Urinary bladder (tissue), 3 donors: ENCODE measurements at regions not wholly inside any gene's neighbourhood (a gene's known extent, or its start where the extent isn't known, plus 50 kb on each side); places are given as distances from the start of the nearest gene placed in this dataset.

Source experiments
- DNase-seq: peaks from one replicate; pipeline ENCODE4 v3.0.0-alpha.2; 2015; ENCODE audit errors: extremely low spot score
- H3K27ac ChIP-seq: one replicate; pipeline ENCODE4 v1.5.1; 2013; ENCODE audit warnings: low read depth, mild to moderate bottlenecking, moderate library complexity
- H3K36me3 ChIP-seq: one replicate; pipeline ENCODE4 v1.6.1; 2013; ENCODE audit warnings: mild to moderate bottlenecking, moderate library complexity; ENCODE audit not compliant: insufficient read depth
- H3K4me1 ChIP-seq: one replicate; pipeline ENCODE4 v1.6.1; 2013; ENCODE audit warnings: mild to moderate bottlenecking, moderate library complexity; ENCODE audit not compliant: insufficient read depth
- H3K4me3 ChIP-seq: one replicate; pipeline ENCODE4 v1.5.1; 2013; ENCODE audit warnings: low read depth, low read length
- WGBS: extraction: QIAGEN DNeasy Blood & Tissue Kit; methylation state at CpG from one replicate; pipeline ENCODE4 v1.1.7; 2013; 5-methylcytosine and 5-hydroxymethylcytosine counted together
- donor health status: healthy with polysubstance abuse.
- donor health status: healthy.

DNA sequence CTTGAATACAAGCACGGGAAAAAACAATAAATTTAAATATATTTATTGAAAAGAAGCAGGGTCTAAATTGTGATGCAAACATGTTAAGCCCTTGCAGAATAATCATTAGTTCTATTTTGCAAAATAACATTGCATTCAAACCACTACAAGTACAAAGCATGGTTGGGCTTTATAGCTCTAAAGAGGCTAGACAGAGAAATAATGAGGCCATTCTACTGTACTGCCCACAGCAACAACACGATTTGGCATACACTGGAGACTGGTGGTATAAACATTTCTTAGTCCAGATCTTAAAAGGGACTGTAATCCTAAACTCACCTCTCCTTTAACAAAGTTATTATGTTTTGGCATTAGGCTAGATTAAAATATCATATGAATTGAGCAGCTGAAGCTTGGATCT is 204.3 kb upstream of the LRIG1 start:
- no peak overlapping the region for H3K4me3 ChIP-seq
- WGBS = 55% methylated on average over 2 of the region's 2 CpGs
- H3K4me1 ChIP-seq = no peaks in the 10 kb centered on the region
- no peak overlapping the region for H3K27ac ChIP-seq
- H3K36me3 ChIP-seq = no peaks in the 10 kb centered on the region
- DNase-seq = no peak

DNA sequence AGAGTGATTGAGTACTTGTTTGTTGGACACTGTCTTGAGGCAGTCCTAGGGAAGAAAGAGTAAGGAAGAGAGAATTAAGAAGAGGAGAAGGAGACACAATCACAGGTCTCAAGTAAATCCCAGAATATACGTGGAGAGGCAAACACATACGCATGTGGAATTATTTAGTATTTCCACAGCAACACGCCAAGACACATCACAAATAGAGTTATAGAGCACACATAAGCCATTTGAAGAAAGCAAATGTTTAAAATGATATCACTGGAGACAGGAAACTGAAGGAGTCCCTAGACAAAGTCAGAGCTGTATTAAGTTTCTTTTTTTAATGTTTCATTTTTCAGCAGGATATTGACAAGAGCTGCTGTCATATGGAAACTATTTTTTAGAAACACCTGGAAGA is 206.1 kb upstream of the LRIG1 start:
- no peak for DNase-seq
- H3K4me1 ChIP-seq = no peaks in the 10 kb centered on the region
- no peak overlapping the region for H3K4me3 ChIP-seq
- 87% methylated on average over 3 of the region's 3 CpGs for WGBS
- no peaks in the 10 kb centered on the region for H3K36me3 ChIP-seq
- H3K27ac ChIP-seq = no peak overlapping the region

DNA sequence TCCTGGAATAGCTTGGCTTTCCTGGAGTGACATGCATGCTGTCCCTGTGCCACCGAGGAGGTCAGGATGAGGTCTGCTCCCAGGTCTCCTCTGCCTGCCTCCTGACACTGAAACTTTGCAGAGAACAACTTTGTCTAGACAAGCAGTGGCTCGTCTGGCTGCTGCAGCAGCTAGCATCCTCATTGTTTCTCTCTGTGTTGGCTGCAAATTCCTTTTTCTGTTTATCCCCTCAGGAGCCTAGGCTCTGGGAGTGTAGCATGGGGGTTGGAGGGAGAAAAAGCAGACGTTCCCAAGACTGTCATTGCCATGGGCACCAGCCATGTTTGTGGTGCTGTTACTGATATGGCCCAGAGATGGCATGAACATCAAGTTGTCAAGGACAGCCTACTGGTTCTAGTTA is 208.7 kb upstream of the LRIG1 start:
- no peak overlapping the region for H3K27ac ChIP-seq
- 18% methylated on average over 3 of the region's 3 CpGs for WGBS
- no peak overlapping the region for H3K4me3 ChIP-seq
- no peak for DNase-seq
- no peaks in the 10 kb centered on the region for H3K4me1 ChIP-seq
- no peaks in the 10 kb centered on the region for H3K36me3 ChIP-seq

DNA sequence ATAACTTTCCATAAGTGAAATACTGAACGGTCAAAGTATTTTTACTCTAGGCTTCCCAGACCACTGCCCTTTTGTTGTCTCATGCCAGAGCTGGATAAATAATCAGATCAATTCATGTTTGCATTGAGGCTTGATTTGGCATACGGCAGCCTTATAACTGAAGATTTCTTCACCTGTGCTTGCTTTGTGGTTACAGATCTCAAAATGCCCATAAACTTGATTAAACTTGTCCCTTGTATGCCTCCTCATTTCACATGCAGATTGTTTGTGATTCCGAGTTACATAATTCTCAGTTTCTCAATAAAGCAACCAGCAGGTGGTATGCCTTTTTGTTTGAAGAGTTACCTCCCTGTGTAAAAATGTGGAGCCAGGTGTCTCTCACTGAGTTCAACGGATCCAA is 211.4 kb upstream of the LRIG1 start:
- no peaks in the 10 kb centered on the region for H3K4me1 ChIP-seq
- H3K4me3 ChIP-seq = no peak overlapping the region
- H3K36me3 ChIP-seq = no peaks in the 10 kb centered on the region
- H3K27ac ChIP-seq = no peak overlapping the region
- DNase-seq = no peak
- WGBS = 60% methylated on average over 4 of the region's 4 CpGs

DNA sequence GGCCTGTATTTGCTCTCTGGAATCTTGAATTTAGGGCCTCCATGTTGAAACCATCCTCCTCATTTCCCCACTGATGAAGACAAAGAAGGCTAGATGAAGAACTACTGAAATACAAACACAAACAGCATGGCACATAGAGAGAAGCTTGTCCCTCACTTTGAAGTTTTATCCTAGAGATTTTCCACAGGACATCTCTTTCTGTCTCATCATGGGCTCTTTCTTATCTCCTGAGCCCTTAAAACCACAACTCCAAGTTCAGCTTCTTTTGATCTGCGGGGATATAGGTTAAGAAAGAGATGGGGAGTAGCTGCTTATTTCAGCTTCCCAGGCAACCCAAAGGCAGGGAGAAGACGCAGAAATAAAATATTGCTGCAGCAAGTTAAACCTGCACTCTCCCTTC is 213.1 kb upstream of the LRIG1 start:
- Histone ChIP-seq H3K27ac (no peak overlapping the region), H3K36me3 (no peaks in the 10 kb centered on the region), H3K4me3 (no peak overlapping the region), H3K4me1 (no peaks in the 10 kb centered on the region)
- DNase-seq = no peak
- WGBS = 46% methylated on average over 2 of the region's 2 CpGs

DNA sequence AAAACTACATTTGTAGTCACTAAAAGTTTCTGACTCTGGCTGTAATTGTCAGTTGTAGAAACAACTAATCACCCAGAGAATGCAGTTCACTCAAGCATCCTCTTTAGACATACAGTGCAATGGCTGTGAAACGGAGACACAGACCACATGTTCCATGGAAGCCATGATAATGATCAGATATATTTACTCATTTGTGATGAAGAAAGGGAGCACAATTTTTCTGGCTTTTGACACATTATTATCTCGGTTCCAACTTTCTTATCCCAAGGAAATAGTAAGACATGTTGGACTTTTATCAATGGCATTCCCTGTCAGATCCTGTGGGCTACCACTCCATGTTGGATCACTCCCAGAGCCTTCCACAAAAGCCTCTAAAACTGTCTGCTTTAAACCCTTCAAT is 215.0 kb upstream of the LRIG1 start:
- no peak for DNase-seq
- Histone ChIP-seq H3K36me3 (no peaks in the 10 kb centered on the region), H3K4me3 (no peak overlapping the region), H3K4me1 (no peaks in the 10 kb centered on the region), H3K27ac (no peak overlapping the region)
- WGBS = 61% methylated on average over 2 of the region's 2 CpGs

DNA sequence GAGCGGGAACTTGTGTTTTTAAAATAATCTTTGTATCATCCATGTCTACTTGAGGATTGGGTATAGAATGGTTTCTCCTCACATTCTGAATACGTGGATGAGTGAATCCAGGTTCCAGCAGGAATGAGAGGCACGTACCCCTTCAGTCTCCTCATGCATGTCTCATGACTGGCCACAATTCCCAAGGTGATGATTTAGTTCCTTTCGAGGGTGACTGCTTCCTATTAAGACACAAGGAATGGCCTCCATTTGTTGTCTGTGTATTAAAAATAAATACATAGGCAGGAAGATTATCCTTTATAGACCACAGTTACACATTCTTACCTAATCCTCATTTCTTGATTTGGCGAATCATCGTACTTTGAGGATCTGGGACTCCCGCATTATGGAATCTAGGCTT is 217.0 kb upstream of the LRIG1 start:
- Histone ChIP-seq H3K36me3 (no peaks in the 10 kb centered on the region), H3K4me1 (no peaks in the 10 kb centered on the region), H3K27ac (no peak overlapping the region), H3K4me3 (no peak overlapping the region)
- DNase-seq = no peak
- WGBS = 91% methylated on average over 7 of the region's 7 CpGs

DNA sequence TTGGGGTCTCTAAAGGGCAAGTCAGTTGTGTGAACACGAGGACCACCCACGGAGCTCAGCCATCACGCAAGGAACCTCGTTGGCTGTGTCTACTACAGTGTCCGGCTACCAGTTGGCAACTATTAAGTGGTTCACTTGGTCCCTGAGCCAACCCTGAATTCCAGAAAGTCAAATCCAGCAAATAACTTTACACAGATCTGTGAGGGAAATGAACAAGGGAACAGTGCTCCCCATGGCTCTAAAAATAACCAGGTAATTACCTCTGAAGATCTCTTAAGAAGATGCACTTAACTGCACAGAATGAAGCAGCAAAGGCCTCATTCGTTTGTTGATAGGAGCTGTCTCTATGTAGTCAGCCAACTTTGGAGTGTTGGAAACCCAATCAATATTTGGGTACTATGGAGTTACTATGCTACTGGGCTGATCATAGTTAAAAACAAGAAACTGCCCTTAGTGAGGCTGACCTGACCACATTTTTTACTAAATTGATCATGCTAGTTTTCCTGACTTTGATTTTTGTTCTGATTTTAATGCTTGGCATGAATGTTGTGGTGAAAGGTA is 219.1 kb upstream of the LRIG1 start:
- 92% methylated on average over 6 of the region's 6 CpGs for WGBS
- no peaks in the 10 kb centered on the region for H3K4me1 ChIP-seq
- no peak overlapping the region for H3K4me3 ChIP-seq
- no peaks in the 10 kb centered on the region for H3K36me3 ChIP-seq
- no peak for DNase-seq
- H3K27ac ChIP-seq = no peak overlapping the region

DNA sequence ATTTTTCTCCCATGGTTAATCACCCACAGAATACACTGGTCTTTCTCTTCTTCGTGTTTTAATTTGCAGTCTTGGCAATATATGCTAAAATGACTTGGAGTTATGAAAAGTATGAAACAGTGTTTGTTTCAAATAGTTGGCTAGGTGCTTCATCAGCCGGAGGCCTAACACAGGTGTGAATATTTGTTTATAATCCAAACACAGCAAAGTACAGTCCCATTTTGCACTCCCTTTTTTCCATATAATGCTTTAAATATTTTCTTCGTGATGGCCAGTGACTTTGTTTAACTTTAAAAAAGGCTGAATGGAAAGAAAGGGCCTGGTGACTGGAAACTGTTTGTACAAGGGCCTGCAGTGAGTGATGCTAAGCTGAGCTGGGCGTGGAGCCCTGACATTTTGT is 219.7 kb upstream of the LRIG1 start:
- no peak overlapping the region for H3K27ac ChIP-seq
- DNase-seq = no peak
- H3K4me3 ChIP-seq = no peak overlapping the region
- no peaks in the 10 kb centered on the region for H3K36me3 ChIP-seq
- 77% methylated on average over 4 of the region's 4 CpGs for WGBS
- H3K4me1 ChIP-seq = no peaks in the 10 kb centered on the region

DNA sequence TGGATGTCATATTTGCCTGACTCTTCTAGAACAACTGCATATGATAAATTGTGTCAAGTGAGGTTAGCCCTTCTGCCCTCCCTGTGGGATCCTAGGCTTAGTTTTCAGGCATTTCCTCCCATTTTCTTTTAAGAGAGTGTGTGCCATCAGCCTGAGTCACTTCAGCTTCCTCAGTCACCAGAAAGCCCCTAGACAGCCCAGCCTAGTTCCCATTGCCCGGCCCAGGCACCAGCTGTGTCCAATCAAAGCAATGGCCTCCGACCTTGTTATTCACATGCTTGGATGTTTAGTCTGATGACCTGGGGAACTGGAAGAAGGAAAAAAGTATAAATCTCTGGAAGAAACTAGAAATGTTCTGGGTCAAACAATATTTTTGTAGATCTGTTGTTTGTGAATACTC is 221.9 kb upstream of the LRIG1 start:
- WGBS = 50% methylated on average over 2 of the region's 2 CpGs
- no peak for DNase-seq
- H3K36me3 ChIP-seq = no peaks in the 10 kb centered on the region
- no peak overlapping the region for H3K27ac ChIP-seq
- H3K4me1 ChIP-seq = no peaks in the 10 kb centered on the region
- H3K4me3 ChIP-seq = no peak overlapping the region

DNA sequence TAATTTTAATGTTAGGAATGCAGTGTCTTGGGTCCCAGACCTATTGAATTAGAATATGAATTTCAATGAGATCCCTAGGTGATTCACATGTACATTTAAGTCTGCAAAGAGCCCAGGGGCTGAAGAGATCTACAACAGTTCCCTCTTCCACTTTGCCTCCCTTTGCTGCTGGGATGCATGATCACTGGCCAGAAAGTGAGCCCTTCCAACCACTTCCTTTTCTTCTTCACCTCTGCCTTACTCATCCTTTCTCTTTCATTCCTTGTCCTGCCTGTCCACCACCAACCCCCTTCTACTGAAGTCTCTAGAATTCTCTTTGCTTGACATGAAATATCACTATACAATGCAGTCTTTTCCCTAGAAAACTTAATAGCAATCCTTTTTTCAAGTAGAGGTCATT is 222.4 kb upstream of the LRIG1 start:
- Histone ChIP-seq H3K4me1 (no peaks in the 10 kb centered on the region), H3K36me3 (no peaks in the 10 kb centered on the region), H3K4me3 (no peak overlapping the region), H3K27ac (no peak overlapping the region)
- DNase-seq = no peak

DNA sequence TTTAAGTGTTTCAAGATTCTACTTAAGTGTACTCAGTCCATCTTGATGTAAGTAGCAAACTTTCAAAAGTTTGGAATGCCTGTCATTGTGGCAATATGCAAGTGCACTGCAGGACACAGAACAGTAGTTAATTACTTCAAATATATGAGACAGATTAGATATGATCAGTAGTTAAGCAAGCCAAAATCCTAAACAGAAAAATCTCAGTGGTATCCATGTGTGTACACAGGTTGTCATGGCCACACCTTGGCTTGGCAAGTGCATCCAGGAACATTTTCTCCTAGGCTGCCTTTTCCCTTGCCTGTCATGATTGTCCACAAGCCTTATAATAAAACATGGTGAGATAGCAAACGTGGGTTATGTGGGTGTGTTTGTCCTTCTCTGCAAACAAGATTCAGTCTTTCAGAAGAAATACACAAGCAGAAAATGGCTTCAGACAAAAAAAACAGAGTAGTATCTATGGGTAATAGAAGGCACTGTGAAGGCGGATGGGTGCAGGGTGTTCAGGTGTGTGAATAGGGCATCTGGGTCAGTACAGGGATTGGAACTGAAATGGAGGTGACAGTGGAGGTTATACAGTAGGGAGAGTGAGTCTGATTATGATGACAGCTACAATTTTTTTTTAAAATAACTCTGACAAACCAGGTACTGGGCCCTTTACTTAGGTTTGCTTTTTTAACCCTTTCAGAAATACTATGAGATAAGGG is 229.0 kb upstream of the LRIG1 start:
- Histone ChIP-seq H3K4me3 (no peak overlapping the region), H3K36me3 (no peaks in the 10 kb centered on the region), H3K4me1 (no peaks in the 10 kb centered on the region), H3K27ac (no peak overlapping the region)
- DNase-seq = no peak
- 56% methylated on average over 2 of the region's 2 CpGs for WGBS

DNA sequence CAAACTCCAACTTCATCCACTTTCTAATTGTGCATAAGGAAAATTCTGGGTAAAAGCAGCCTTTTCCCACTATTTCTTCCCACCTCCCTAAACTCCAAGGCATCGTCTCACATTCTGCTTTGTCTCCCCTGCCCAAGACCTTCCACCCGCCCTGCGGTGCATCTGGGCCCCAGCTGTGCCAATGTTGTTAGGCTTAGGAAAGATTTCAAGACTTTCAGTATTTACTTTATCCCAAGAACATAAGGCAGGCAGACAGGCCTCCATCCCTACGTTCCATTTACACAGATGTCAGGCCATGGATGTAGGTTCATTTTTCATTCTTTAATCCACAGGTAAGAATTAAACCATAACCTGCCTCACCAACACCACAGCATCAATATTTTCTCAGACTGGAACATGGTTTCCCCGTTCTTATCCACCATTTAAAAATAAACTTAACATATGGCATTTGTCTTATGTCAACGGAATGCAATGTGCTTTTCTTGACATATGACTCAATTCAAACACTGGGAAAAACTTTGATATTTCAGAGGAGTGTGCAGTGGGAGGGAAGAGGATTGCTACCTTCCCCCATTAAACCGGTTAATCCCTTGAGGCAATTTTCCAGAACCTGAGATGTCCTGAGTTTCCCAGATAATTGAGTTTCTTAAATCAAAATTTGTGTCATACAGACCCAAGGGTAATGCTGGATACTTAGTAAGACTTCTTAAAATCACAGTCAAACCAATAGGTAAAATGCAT is 238.0 kb upstream of the LRIG1 start:
- H3K4me3 ChIP-seq = no peak overlapping the region
- no peaks in the 10 kb centered on the region for H3K36me3 ChIP-seq
- H3K4me1 ChIP-seq = no peaks in the 10 kb centered on the region
- H3K27ac ChIP-seq = no peak overlapping the region
- WGBS = 67% methylated on average over 7 of the region's 7 CpGs
- no peak for DNase-seq

DNA sequence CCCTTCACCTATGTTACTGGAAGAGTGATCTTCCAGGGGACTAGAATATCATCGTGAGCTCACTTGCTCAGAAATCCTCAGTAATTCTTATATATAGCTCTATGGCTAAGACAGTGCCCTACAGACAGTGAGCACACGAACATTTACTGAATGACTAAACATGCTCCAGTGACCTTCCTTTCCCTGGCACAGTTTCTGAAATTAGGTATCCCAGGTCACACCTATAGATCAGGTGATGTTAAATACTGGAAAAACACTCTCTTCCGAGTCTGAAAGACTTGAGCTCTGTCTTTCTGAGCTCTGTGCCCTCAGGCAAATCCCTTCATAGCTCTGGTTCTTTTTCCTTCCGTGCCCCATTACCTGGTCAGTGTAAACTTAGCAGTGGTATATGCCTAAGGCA is 239.4 kb upstream of the LRIG1 start:
- no peak overlapping the region for H3K4me3 ChIP-seq
- H3K4me1 ChIP-seq = no peaks in the 10 kb centered on the region
- H3K27ac ChIP-seq = no peak overlapping the region
- no peaks in the 10 kb centered on the region for H3K36me3 ChIP-seq
- DNase-seq = no peak
- 91% methylated on average over 4 of the region's 4 CpGs for WGBS
